SU-DHL-6 (cell line): ENCODE measurements at regions not wholly inside any gene's neighbourhood (a gene's known extent, or its start where the extent isn't known, plus 50 kb on each side); places are given as distances from the start of the nearest gene placed in this dataset.

Experiments
- H2AFZ ChIP-seq: fragments of 200-600 bp; sonication (generic); 2 replicates; pipeline ENCODE4 v1.6.1; 2014; ENCODE audit warnings: low read depth, mild to moderate bottlenecking, moderate library complexity, mixed read lengths, antibody characterized with exemption, low read length; ENCODE audit not compliant: severe bottlenecking
- H3F3A ChIP-seq: fragments of 200-600 bp; shearing (Covaris generic); 2 replicates; pipeline ENCODE4 v1.6.0; 2016; ENCODE audit warnings: antibody characterized with exemption, mild to moderate bottlenecking; ENCODE audit not compliant: insufficient read depth
- H3K27ac ChIP-seq: fragments of 200-600 bp; sonication (generic); 2 replicates; pipeline ENCODE4 v1.5.1; 2016; ENCODE audit warnings: low read depth, mild to moderate bottlenecking, low read length, moderate library complexity, mixed read lengths
- H3K27me3 ChIP-seq: fragments of 200-600 bp; sonication (generic), shearing (Covaris generic); 2 replicates; pipeline ENCODE4 v1.6.0; 2014; ENCODE audit warnings: mild to moderate bottlenecking, low read length
- H3K36me3 ChIP-seq: fragments of 200-600 bp; sonication (generic); 2 replicates; pipeline ENCODE4 v1.6.1; 2014; ENCODE audit warnings: mild to moderate bottlenecking, low read length, mixed read lengths
- H3K4me2 ChIP-seq: fragments of 300-600, 200-600 bp; shearing (Covaris generic), sonication (generic); 2 replicates; pipeline ENCODE4 v1.6.0; 2014; ENCODE audit warnings: low read length, low read depth, mild to moderate bottlenecking; ENCODE audit not compliant: poor library complexity, severe bottlenecking
- H3K4me3 ChIP-seq: fragments of 200-600 bp; sonication (generic); 2 replicates; pipeline ENCODE4 v1.5.1; 2014; ENCODE audit warnings: antibody characterized with exemption, low read length, mild to moderate bottlenecking, mixed read lengths; ENCODE audit not compliant: insufficient read depth, poor library complexity, severe bottlenecking
- H3K79me2 ChIP-seq: fragments of 200-600 bp; sonication (generic); 2 replicates; pipeline ENCODE4 v1.6.1; 2014; ENCODE audit warnings: mild to moderate bottlenecking, low read length, moderate library complexity; ENCODE audit not compliant: insufficient read depth
- H3K9ac ChIP-seq: fragments of 200-600 bp; sonication (generic); 2 replicates; pipeline ENCODE4 v1.7.0; 2014; ENCODE audit warnings: mild to moderate bottlenecking, low read length
- H3K9me2 ChIP-seq: fragments of 200-600 bp; sonication (generic); replicated peaks from 2 replicates; pipeline ENCODE4 v1.6.1; 2014; ENCODE audit warnings: low read length; ENCODE audit not compliant: insufficient read depth
- H3K9me3 ChIP-seq: fragments of 200-600 bp; sonication (generic); 2 replicates; pipeline ENCODE4 v1.6.1; 2014; ENCODE audit warnings: low read length, mixed read lengths; ENCODE audit not compliant: insufficient read depth
- H4K20me1 ChIP-seq: fragments of 200-600 bp; sonication (generic); 2 replicates; pipeline ENCODE4 v1.6.1; 2014; ENCODE audit warnings: low read depth, mild to moderate bottlenecking, antibody characterized with exemption, low read length, moderate library complexity, mixed read lengths
- CTCF ChIP-seq: fragments of 200-600 bp; sonication (generic); IDR thresholded peaks from one replicate; pipeline ENCODE4 v1.5.1; 2017; ENCODE audit warnings: antibody characterized with exemption, mild to moderate bottlenecking, low read length, moderate library complexity; ENCODE audit not compliant: insufficient read depth, poor library complexity, severe bottlenecking
- EZH2phosphoT487 ChIP-seq: fragments of 200-600 bp; sonication (generic), shearing (Covaris generic); conservative IDR thresholded peaks from 2 replicates; pipeline ENCODE4 v1.6.1; 2018; ENCODE audit warnings: mild to moderate bottlenecking, antibody characterized with exemption, low read length, moderate library complexity, mixed read lengths

GRCh38 chr12:5269846-5270245 is 162.1 kb upstream of the NTF3 start:
- Histone ChIP-seq H3K36me3 (no peaks in the 10 kb centered on the region), H3K79me2 (no peaks in the 10 kb centered on the region), H3K27ac (no peak overlapping the region), H3K9ac (no peak overlapping the region), H4K20me1 (no peaks in the 10 kb centered on the region), H3F3A (no peaks in the 10 kb centered on the region), H3K9me2 (no peaks in the 10 kb centered on the region), H3K4me3 (no peak overlapping the region), H3K9me3 (no peaks in the 10 kb centered on the region), H2AFZ (no peak overlapping the region), H3K4me2 (no peak overlapping the region), H3K27me3 (no peaks in the 10 kb centered on the region)
- TF ChIP-seq CTCF (no peak), EZH2phosphoT487 (no peak)

GRCh38 chr12:5272018-5272785 is 159.7 kb upstream of the NTF3 start:
- no peaks in the 10 kb centered on the region for H3K79me2 ChIP-seq
- no peaks in the 10 kb centered on the region for H4K20me1 ChIP-seq
- H3K27ac ChIP-seq = no peak overlapping the region
- H3F3A ChIP-seq = no peaks in the 10 kb centered on the region
- no peaks in the 10 kb centered on the region; the same call in 1 of the 2 replicates for H3K27me3 ChIP-seq
- H3K4me3 ChIP-seq = no peak overlapping the region
- H3K9me2 ChIP-seq = no peaks in the 10 kb centered on the region
- H3K4me2 ChIP-seq = no peak overlapping the region
- TF ChIP-seq CTCF (no peak), EZH2phosphoT487 (no peak)
- H3K9ac ChIP-seq = no peak overlapping the region
- no peak overlapping the region for H2AFZ ChIP-seq
- no peaks in the 10 kb centered on the region for H3K9me3 ChIP-seq
- H3K36me3 ChIP-seq = no peaks in the 10 kb centered on the region

GRCh38 chr12:5273709-5274108 is 158.2 kb upstream of the NTF3 start:
- Histone ChIP-seq H3K36me3 (no peaks in the 10 kb centered on the region), H3K27me3 (no peaks in the 10 kb centered on the region; the same call in 1 of the 2 replicates), H3K4me3 (no peak overlapping the region), H3F3A (no peaks in the 10 kb centered on the region), H2AFZ (no peak overlapping the region), H3K9me2 (no peaks in the 10 kb centered on the region), H3K79me2 (no peaks in the 10 kb centered on the region), H3K4me2 (no peak overlapping the region), H4K20me1 (no peaks in the 10 kb centered on the region), H3K9me3 (no peaks in the 10 kb centered on the region), H3K9ac (no peak overlapping the region), H3K27ac (no peak overlapping the region)
- no peak for TF ChIP-seq EZH2phosphoT487
- no peak for TF ChIP-seq CTCF
